Vagina (tissue), 2 donors: ENCODE measurements at regions not wholly inside any gene's neighbourhood (a gene's known extent, or its start where the extent isn't known, plus 50 kb on each side); places are given as distances from the start of the nearest gene placed in this dataset.

Experiments used
- POLR2A ChIP-seq, 2 donors: fragments of 450-650 bp; IDR thresholded peaks; one replicate each; pipeline ENCODE4 v1.6.1; 2017; ENCODE audit warnings: antibody characterized with exemption in 2 of 2, mild to moderate bottlenecking in 2 of 2, moderate library complexity in 2 of 2
- TF ChIP-seq, protein P1 (sequence below), 3 experiments: fragments of 450-650 bp in 2 of 3; fragments of 200-600 bp in 1 of 3; sonication (generic) in 1 of 3; IDR thresholded peaks; one replicate each; pipeline ENCODE4 v1.5.1; 2017 to 2019; ENCODE audit warnings: antibody characterized with exemption in 3 of 3, mild to moderate bottlenecking in 2 of 3, moderate library complexity in 2 of 3

DNA sequence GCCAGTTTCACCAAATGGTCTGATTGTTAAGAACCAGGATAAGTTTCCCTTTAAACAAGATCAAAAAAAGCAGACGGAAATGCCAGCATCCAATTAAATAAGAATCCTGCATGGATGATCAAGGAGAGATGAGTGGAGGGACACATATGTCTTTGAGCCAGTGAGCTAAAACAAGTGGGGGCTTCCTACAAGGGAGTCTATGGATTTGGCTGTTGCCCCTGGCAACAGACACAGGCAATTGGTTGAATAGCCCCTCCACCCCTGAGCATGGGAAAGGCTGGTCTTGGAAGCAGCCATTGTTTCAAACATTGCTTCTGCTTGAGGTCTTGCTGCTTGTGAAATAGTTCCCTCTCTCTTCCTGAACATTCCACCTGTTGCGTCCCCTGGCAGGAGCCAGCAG is 374.7 kb upstream of the ERCC4 start:
- TF ChIP-seq POLR2A (IDR thresholded peaks at IDR 0.05), result no peak
- TF ChIP-seq, protein P1, sequence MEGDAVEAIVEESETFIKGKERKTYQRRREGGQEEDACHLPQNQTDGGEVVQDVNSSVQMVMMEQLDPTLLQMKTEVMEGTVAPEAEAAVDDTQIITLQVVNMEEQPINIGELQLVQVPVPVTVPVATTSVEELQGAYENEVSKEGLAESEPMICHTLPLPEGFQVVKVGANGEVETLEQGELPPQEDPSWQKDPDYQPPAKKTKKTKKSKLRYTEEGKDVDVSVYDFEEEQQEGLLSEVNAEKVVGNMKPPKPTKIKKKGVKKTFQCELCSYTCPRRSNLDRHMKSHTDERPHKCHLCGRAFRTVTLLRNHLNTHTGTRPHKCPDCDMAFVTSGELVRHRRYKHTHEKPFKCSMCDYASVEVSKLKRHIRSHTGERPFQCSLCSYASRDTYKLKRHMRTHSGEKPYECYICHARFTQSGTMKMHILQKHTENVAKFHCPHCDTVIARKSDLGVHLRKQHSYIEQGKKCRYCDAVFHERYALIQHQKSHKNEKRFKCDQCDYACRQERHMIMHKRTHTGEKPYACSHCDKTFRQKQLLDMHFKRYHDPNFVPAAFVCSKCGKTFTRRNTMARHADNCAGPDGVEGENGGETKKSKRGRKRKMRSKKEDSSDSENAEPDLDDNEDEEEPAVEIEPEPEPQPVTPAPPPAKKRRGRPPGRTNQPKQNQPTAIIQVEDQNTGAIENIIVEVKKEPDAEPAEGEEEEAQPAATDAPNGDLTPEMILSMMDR (IDR thresholded peaks at IDR 0.05), result no peak
